ENCODE measurements at regions not wholly inside any gene's neighbourhood (a gene's known extent, or its start where the extent isn't known, plus 50 kb on each side); places are given as distances from the start of the nearest gene placed in this dataset.

GRCh38 chr7:13108061-13108460 is 420.6 kb downstream of the ARL4A start:
- Histone ChIP-seq H3K27ac (ENCODE audit: insufficient read depth, low read depth, low read length) (no peak overlapping the region), H3K9me3 (replicated peaks; ENCODE audit: control insufficient read depth, insufficient read depth, low read length) (no peaks in the 10 kb centered on the region), H3K4me3 (replicated peaks in 1 of 3; ENCODE audit: insufficient read depth in 1 of 3, low read depth in 1 of 3, low read length in 3 of 3) (no peak overlapping the region), H3K79me2 (ENCODE audit: control insufficient read depth, insufficient read depth, low read length) (no peaks in the 10 kb centered on the region), H3K9ac (replicated peaks; ENCODE audit: extremely low read depth, insufficient read depth, low read length) (no peak overlapping the region), H3K36me3 (ENCODE audit: control insufficient read depth in 2 of 2, extremely low read depth in 1 of 2, insufficient read depth in 2 of 2, low read length in 2 of 2) (no peaks in the 10 kb centered on the region), H3K27me3 (ENCODE audit: control insufficient read depth in 2 of 2, insufficient read depth in 2 of 2, low read length in 2 of 2) (no peaks in the 10 kb centered on the region), H2AFZ (ENCODE audit: low read depth, low read length) (no peak overlapping the region), H4K20me1 (replicated peaks; ENCODE audit: control insufficient read depth, extremely low read depth, insufficient read depth, low read length) (no peaks in the 10 kb centered on the region), H3K4me1 (ENCODE audit: control insufficient read depth, extremely low read depth, insufficient read depth, low read length) (no peaks in the 10 kb centered on the region), H3K9me1 (replicated peaks; ENCODE audit: control insufficient read depth, extremely low read depth, insufficient read depth, low read length) (no peaks in the 10 kb centered on the region), H3K4me2 (ENCODE audit: insufficient read depth, low read length) (no peak overlapping the region)
- ChIA-PET CTCF (interaction anchor here (1.1 to 2.0 kb wide), 4 partner anchors 10 to 433 kb away, joined by 3 to 10 read pairs (median 4); partner anchors contain the start of gene ARL4A), POLR2A (no interaction called here)
- FAIRE-seq: no peak
- no peak for DNase-seq (ENCODE audit: low read depth, low spot score)
- TF ChIP-seq GATA2 (IDR thresholded peaks at IDR 0.05; ENCODE audit: insufficient read depth, insufficient read length, low read depth, low read length) (no peak), EZH2 (IDR thresholded peaks at IDR 0.05; ENCODE audit: borderline replicate concordance, low read depth, low read length, severe bottlenecking) (no peak), POLR2A (IDR thresholded peaks at IDR 0.05; ENCODE audit: low read depth, low read length) (no peak), JUN (IDR thresholded peaks at IDR 0.05; ENCODE audit: borderline replicate concordance, insufficient read depth, insufficient read length, low read depth) (no peak), FOS (IDR thresholded peaks at IDR 0.05; ENCODE audit: borderline replicate concordance, insufficient read depth, low read length) (no peak), MYC (IDR thresholded peaks at IDR 0.05; ENCODE audit: low read depth, low read length) (no peak), CTCF (IDR thresholded peaks at IDR 0.05; ENCODE audit: extremely low read depth in 1 of 2, insufficient read depth in 1 of 2, low read depth in 1 of 2, low read length in 2 of 2) (no peak), POLR2AphosphoS5 (IDR thresholded peaks at IDR 0.05; ENCODE audit: insufficient read depth, low read depth, low read length) (no peak)
- TF ChIP-seq, protein P1, sequence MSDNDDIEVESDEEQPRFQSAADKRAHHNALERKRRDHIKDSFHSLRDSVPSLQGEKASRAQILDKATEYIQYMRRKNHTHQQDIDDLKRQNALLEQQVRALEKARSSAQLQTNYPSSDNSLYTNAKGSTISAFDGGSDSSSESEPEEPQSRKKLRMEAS (IDR thresholded peaks at IDR 0.05; ENCODE audit: insufficient read depth, insufficient read length): no peak
- dilution Hi-C loops (cut with MboI; ENCODE audit: extremely low pct_ligation_motif_present, low sequenced_read_pairs) (no loop called here), intact Hi-C loops (cut with micrococcal nuclease) (no loop called here)
- no TSS peak for BruUV-seq (replicated peaks)

Data from endothelial cell of umbilical vein (primary cell).